NCI-H2107 treated with DMSO at 0.1 percent for 48 hours (cell line): ENCODE measurements at regions not wholly inside any gene's neighbourhood (a gene's known extent, or its start where the extent isn't known, plus 50 kb on each side); places are given as distances from the start of the nearest gene placed in this dataset.

Experiments used
- DNase-seq: peaks from one replicate; lab custom pipeline; 2025; ENCODE audit not compliant: unreplicated experiment; lab: John Stamatoyannopoulos, UW

- no peak for DNase-seq
Observed at GRCh38 chr19:28428663-28429348, 784.1 kb downstream of the UQCRFS1 start.

- DNase-seq: no peak
Observed at GRCh38 chr19:28427376-28428083, 785.4 kb downstream of the UQCRFS1 start.

GRCh38 chr19:28426730-28427225 lies 786.2 kb downstream of the UQCRFS1 start:
- DNase-seq: no peak

- DNase-seq: no peak
Observed at GRCh38 chr19:28426110-28426729, 786.7 kb downstream of the UQCRFS1 start.

- no peak for DNase-seq
Observed at GRCh38 chr19:28425046-28425931, 787.7 kb downstream of the UQCRFS1 start.

GRCh38 chr19:28424662-28425045 lies 788.3 kb downstream of the UQCRFS1 start:
- no peak for DNase-seq

- no peak for DNase-seq
Observed at GRCh38 chr19:28424077-28424476, 788.9 kb downstream of the UQCRFS1 start.

- DNase-seq: no peak
Observed at GRCh38 chr19:28422791-28423650, 789.9 kb downstream of the UQCRFS1 start.

GRCh38 chr19:28422046-28422445 lies 790.9 kb downstream of the UQCRFS1 start:
- DNase-seq: no peak

GRCh38 chr19:28420811-28421550 lies 792.0 kb downstream of the UQCRFS1 start:
- no peak for DNase-seq

- no peak for DNase-seq
Observed at GRCh38 chr19:28419312-28419711, 793.6 kb downstream of the UQCRFS1 start.

GRCh38 chr19:28417361-28417760 lies 795.6 kb downstream of the UQCRFS1 start:
- no peak for DNase-seq

GRCh38 chr19:28416245-28416644 lies 796.7 kb downstream of the UQCRFS1 start:
- DNase-seq: no peak

GRCh38 chr19:28414748-28415147 lies 798.2 kb downstream of the UQCRFS1 start:
- DNase-seq: no peak

GRCh38 chr19:28409859-28410258 lies 803.1 kb downstream of the UQCRFS1 start:
- no peak for DNase-seq

- DNase-seq: no peak
Observed at GRCh38 chr19:28406966-28407365, 806.0 kb downstream of the UQCRFS1 start.

GRCh38 chr19:28405346-28405742 lies 807.6 kb downstream of the UQCRFS1 start:
- DNase-seq: no peak

- DNase-seq: no peak
Observed at GRCh38 chr19:28404472-28404871, 808.5 kb downstream of the UQCRFS1 start.

GRCh38 chr19:28403690-28404089 lies 809.3 kb downstream of the UQCRFS1 start:
- DNase-seq: no peak
